ENCODE measurements at regions not wholly inside any gene's neighbourhood (a gene's known extent, or its start where the extent isn't known, plus 50 kb on each side); places are given as distances from the start of the nearest gene placed in this dataset.
"Not testable (repeated sequence)": the region's sequence is repeated elsewhere in the genome, so short reads cannot be mapped to it uniquely, and the experiment has no call there.

DNA sequence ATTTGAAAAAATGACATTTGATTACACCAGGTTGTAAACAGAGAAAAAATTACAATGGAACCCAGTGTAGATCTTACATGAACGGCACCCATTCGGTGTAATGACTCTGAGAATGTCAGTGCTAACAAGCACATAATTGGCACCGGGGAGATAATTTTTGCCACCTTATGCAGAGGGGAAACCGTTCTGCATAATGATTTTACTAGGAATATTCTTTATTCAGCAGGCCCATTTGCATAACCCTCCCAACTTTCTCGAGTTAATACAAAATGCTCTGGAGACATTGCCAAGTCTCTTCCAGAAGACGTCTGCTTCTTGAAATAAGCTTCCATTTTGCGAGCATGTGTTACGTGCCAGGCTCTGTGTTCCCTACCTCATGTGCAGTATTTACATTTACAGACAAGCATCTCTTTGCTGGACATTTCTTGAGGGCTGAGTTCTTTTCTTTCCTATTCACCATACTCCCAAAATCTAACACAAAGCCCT is 275.8 kb downstream of the MIAT start:
- no peak for DNase-seq

- DNase-seq: no peak
These were observed 279.8 kb downstream of the MIAT start for GRCh38 chr22:26937213-26937612.

DNA sequence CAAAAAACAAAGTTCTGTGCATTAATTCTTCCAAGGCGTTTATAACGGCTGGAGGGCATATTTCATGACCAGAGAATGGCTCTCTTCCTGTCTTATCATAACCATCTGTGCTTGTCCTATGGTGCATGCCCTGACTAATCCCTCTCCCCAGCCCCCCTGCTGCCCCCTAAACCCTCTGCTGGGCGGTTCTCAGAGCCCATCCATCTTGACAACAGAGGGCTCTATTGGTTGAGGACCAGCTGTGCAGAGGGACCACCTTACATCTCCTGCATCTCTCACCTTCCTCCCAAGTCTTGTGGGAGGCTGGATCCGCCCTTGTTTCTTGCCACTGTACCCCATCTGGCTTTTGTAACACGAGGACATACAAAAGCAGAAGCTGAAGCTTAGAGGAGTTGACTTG is 282.1 kb downstream of the MIAT start:
- no peak for DNase-seq

DNA sequence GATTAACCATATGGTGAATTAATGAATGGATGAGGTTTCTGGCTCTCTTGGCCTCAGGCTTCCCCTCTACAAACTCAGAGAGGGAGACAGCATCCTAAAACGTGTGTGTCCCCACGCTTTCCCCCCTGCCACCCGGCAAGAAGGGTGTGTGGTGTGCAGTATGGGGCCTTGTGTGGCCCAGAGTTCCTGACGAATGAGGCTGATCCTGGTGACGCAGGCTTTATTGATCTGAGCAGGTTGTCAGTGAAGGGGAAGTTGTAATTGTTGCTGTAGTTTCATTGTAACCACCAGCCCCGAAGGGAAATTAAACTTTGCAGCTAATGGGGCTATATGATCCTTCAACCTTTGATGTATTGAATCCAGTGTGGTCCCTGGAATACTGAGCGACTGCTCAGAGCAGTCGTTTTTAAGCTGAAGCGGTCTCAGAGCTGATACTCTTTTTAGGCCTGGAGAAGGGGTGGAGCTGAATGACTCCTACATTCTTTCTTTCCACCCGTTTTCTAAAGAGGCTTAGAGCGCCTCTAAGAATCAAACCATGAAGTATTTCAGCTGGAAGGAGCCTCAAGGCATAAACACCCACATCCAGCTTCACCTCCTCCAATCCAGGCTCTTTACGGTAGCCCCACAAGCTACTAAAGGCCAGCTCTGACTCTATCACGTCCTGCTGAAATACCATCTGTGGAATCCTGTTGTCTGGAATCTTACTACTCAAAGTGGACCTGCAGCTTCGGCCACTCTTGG is 284.7 kb downstream of the MIAT start:
- DNase-seq: no peak

DNA sequence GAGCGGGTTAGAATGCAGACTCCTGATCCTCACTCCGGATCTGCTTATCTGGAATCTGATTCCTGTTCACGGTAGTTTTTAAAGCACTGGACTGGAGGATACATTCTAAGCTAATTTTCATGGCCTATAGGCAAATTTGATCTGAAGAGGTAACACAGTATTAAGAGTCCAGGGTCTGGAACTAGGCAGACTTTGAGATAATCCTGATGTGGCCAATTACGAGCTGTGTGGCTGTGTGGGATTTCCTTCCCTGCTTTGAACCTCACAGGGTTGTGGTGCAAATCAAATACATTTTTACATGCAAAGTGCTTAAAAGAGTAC is 285.2 kb downstream of the MIAT start:
- no peak for DNase-seq

DNA sequence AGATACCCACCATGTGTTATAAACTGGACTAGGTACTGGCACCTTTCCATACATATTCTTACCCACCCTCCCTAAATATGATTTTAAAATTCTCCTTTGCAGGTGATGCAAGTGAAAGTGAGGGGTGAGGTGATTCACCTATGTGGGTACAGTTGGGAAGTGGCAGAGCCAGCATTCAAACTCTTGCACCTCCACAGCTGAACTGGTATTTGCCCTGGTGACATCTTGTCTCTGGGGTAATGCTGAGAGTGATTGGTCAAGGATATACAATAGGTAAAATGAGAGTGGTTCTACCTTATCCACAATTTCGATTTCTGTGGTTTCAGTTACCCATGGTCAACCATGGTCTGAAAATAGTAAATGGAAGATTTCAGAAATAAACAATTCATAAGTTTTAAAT is 288.2 kb downstream of the MIAT start:
- no peak for DNase-seq

GRCh38 chr22:26949193-26949592 is 291.8 kb downstream of the MIAT start:
- DNase-seq: no peak

DNA sequence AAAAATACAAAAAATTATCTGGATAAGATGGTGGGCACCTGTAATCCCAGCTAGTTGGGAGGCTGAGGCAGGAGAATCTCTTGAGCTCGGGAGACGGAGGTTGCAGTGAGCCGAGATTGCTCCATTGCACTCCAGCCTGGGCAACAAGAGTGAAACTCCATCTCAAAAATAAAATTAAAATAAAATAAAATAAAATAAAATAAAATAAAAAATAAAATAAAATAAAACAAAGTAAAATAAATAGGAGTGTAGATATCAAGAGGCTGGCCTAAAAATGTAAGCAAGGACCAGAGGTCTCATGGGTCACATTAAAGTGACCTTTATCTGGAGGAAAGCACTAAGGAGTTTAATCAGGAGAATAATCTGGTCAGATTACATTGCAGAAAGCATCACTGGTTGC is 293.8 kb downstream of the MIAT start:
- DNase-seq: not testable (repeated sequence)

DNA sequence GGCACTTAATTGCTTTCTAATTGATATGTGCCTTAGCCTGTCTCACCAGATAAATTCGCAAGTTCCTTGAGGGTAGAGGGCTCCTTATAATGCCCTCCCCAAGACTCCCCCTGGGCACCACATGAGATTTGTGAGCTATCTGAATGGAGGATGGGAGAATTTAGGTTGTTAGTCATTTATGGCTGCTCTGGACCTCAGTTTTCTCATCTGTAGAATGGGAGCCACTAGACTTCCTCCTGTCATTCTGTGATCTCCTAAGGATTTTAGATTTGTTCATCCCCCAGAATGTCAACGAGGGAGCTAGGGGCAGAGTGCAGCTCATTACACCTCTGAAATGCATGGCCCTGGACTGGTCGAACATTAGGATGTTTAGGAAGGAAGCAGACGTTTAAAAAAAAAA is 294.6 kb downstream of the MIAT start:
- DNase-seq: no peak

DNA sequence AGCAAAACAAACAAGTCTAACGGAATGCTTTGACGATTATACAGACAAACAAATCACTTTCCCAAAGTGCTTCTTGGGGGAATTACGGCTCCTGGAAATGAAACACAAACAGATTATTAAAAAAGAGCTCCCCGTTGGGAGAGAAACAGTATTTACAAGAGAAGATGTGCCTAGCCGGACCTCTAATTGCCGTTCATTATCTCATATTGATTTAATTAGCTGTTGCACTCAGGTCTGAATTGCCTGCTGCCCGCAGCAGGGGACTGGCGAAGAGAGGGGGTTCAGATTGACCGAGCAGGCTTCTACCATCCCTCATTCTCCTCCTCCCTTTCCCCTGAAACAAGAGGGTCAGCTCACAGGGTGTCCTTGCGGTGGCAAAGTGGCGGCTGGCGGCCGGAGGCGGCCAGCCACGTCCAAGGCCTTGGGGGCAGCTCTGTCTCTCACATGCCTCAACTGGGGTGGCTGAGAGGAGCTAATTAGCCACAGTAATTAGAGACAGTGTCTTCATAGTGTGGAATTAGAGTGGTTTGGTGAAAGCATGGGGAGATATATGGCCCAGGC is 295.1 kb downstream of the MIAT start:
- no peak for DNase-seq

DNA sequence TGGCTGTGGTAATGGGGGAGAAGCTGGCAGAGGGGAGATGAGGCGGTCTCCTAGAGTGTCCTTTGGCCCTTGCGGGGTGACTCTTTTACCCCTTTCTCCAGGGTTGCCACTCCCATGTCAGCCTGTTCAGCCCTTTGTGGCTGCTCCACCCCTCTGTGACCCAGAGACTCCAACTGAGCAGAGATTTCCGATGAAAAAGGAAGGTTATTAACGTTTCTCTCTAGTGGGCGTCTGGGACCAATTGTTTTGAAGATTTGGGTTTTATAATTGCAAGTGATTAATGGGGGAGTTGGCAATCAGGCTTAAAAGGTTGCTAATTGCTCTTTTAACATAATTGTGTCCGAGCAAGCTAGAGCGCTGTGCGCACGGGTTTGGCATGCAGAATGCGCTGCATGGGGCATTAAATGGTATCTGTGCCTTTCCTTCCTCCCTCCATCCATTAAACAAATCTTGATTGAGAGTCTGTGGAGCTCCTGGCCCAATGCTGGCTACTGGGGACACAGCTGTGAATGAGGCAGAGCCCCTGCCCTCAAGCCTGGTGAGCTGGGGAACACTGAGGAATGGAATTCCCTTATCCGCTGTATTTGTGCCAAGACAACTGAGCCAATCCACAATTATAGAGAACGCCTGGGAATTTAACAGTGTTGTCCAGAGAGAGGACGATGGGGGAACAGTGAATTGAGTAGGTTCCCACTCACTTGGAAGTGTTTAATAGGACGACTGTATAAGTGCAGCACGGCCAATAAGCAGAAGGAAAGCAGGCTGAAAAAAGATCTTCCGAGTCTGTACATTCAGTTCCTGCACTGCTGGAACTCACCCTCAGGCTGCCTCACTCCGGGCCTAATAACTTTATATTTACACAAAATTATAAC is 295.9 kb downstream of the MIAT start:
- no peak for DNase-seq

DNA sequence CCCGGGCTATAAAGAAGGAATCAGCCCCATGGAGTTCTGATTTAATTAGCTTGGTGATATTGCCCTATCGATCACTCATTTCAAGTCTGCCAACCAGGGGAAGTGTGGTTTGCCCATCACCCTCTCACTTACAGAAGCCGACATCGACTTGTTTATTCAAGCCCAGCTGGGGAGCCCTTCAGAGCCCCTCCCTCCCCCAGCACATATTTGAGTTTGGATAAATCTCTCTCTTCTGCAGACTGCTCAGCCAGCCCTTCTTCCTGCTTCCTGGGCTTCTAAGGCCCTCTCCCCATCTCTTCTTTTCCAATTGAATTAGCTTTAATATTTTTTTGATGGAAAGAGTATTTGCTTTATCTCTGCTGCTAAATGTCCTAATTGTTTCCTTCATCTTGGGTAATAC is 299.0 kb downstream of the MIAT start:
- DNase-seq: no peak

GRCh38 chr22:26957176-26957575 is 299.8 kb downstream of the MIAT start:
- DNase-seq: no peak

- no peak for DNase-seq
These were observed 300.5 kb downstream of the MIAT start for GRCh38 chr22:26957897-26958296.

- no peak for DNase-seq
These were observed 301.0 kb downstream of the MIAT start for GRCh38 chr22:26958378-26958777.

DNA sequence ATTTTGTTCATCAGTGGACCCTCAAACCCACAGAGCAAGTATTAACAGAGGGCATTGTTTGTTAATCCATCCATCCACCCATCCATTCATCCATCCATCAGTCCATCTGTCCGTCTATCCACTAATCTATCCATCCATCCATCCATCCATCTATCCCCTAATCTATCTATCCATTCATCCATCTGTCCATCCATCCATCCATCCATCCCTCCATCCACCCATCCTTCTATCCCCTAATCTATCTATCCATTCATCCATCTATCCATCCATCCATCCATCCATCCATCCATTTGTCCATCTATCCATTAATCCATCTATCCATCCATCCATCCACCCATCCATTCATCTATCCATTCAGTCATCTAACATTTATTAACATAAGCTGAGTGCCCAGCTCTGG is 307.3 kb downstream of the MIAT start:
- no peak for DNase-seq

- no peak for DNase-seq
These were observed 309.9 kb downstream of the MIAT start for GRCh38 chr22:26967282-26967681.

DNA sequence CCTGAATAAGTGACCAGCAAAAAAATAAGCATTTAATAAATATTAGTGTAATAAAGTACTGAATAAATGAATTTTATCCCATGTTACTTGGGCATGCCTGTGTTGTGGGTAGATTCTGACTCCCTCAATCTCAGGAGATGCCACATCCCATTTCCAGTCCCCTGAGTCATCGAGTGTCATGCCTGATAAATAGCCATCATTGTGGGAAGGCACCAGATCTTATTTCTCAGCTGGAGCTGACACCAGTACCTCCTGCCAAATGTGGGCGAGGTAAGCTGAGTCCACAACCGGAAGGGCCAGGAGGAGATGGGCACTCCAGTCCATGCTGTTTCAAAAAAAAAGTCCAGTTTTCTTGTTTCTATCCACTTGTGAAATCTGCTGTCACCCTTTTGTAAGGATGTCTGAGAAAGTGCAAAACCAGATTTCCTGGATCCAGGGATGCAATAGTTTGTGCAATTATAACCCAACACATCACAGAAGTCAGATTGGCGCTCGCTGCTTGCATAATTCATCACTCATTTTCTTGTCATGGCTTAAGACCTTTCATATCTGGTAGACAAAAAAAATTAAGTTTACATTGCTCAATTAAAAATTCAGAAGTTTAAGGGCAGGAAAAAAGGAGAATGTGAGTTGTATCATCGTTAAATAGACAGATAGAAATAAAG is 311.6 kb downstream of the MIAT start:
- DNase-seq: no peak

DNA sequence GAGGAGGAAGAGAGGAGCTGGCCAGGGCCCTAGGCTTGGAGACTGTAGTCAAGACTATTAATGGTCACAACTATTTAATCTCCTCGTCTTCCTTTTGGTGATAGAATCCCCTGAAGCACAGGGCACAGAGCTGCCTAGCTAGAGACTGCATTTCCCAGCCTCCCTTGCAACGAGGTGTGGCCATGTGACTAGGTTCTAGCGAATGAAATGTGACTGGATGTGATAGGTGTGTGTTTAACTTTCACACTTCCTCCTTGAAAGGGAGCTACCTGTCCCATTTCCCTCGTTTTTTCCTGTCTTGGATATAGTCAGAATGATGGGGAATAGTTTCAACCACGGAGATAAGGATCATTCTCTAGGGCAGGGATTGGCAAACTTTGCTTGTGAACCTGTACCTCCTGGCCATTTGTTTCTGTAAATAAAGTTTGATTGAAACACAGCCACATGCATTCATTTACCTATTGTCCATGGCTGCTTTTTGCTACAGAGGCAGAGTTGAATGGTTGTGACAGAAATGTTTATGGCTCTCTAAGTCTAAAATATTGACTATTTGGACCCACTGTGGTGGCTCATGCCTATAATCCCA is 313.5 kb downstream of the MIAT start:
- DNase-seq: no peak

GRCh38 chr22:26972286-26972685 is 314.9 kb downstream of the MIAT start:
- DNase-seq: no peak

- DNase-seq: not testable (repeated sequence)
These were observed 315.5 kb downstream of the MIAT start for GRCh38 chr22:26972915-26973314.

GRCh38 chr22:26974034-26974433 is 316.6 kb downstream of the MIAT start:
- DNase-seq: no peak
